Small intestine (tissue), 7 donors: ENCODE measurements at regions not wholly inside any gene's neighbourhood (a gene's known extent, or its start where the extent isn't known, plus 50 kb on each side); places are given as distances from the start of the nearest gene placed in this dataset.

Experiments used
- DNase-seq, 2 donors: peaks; one replicate each; pipeline versions ENCODE4 v3.0.0 to v3.0.0-alpha.2; 2013
- FAIRE-seq: peaks from 2 replicates; lab custom pipeline; 2012; peaks lifted over from hg19 to GRCh38; lab: Jason Lieb, UNC
- H3K27ac ChIP-seq, 3 donors: one replicate each; pipeline ENCODE4 v1.5.1; 2013; ENCODE audit warnings: low read length in 2 of 3, mild to moderate bottlenecking in 2 of 3, control low read depth in 1 of 3, inconsistent platforms in 1 of 3, low read depth in 1 of 3, moderate library complexity in 1 of 3
- H3K27me3 ChIP-seq, 3 donors: one replicate each; pipeline ENCODE4 v1.6.1; 2013; ENCODE audit warnings: low read length in 3 of 3, inconsistent platforms in 1 of 3; ENCODE audit not compliant: control insufficient read depth in 3 of 3, insufficient read depth in 3 of 3
- H3K36me3 ChIP-seq, 3 donors: one replicate each; pipeline ENCODE4 v1.6.1; 2013; ENCODE audit warnings: low read length in 3 of 3, inconsistent platforms in 1 of 3, low read depth in 1 of 3, mild to moderate bottlenecking in 1 of 3, moderate library complexity in 1 of 3; ENCODE audit not compliant: control insufficient read depth in 3 of 3, insufficient read depth in 2 of 3
- H3K4me1 ChIP-seq, 3 donors: one replicate each; pipeline ENCODE4 v1.6.1; 2013; ENCODE audit warnings: low read length in 2 of 3, inconsistent platforms in 1 of 3, low read depth in 1 of 3, mild to moderate bottlenecking in 1 of 3, moderate library complexity in 1 of 3; ENCODE audit not compliant: control insufficient read depth in 3 of 3, insufficient read depth in 2 of 3
- H3K4me3 ChIP-seq, 3 donors: one replicate each; pipeline ENCODE4 v1.5.1; 2013; ENCODE audit warnings: low read length in 3 of 3, control low read depth in 1 of 3, inconsistent platforms in 1 of 3, low read depth in 1 of 3, mild to moderate bottlenecking in 1 of 3, moderate library complexity in 1 of 3
- H3K9me3 ChIP-seq, 2 donors: one replicate each; pipeline ENCODE4 v1.6.1; 2013; ENCODE audit warnings: low read depth in 1 of 2, low read length in 1 of 2; ENCODE audit not compliant: control insufficient read depth in 2 of 2, insufficient read depth in 1 of 2
- WGBS, 3 donors: extraction: QIAGEN DNeasy Blood & Tissue Kit; methylation state at CpG; one replicate each; pipeline ENCODE4 v1.1.7; 2013; 5-methylcytosine and 5-hydroxymethylcytosine counted together
- donor health status: healthy with polysubstance abuse.
- donor health status: control.
- donor health status: control.
- donor health status: Bipolar disorder and iron deficiency.
- donor health status: healthy.

- Histone ChIP-seq H3K4me1 (no peaks in the 10 kb centered on the region), H3K4me3 (no peak overlapping the region), H3K27ac (no peak overlapping the region), H3K36me3 (no peaks in the 10 kb centered on the region), H3K27me3 (no peaks in the 10 kb centered on the region), H3K9me3 (peaks cover 0 to 21% of the 10 kb centered on the region in 2 donors)
- DNase-seq: no peak
- no peak for FAIRE-seq
- 47 to 62% (median 54%) methylated on average over 5 of the region's 5 CpGs for WGBS, 3 donors
Observed at GRCh38 chr14:104526723-104527645, 52.6 kb upstream of the C14orf180 start.

GRCh38 chr14:104527857-104528459 is 51.6 kb upstream of the C14orf180 start:
- Histone ChIP-seq H3K4me1 (no peaks in the 10 kb centered on the region), H3K4me3 (no peak overlapping the region), H3K27me3 (no peaks in the 10 kb centered on the region), H3K9me3 (peaks cover 0 to 21% of the 10 kb centered on the region in 2 donors), H3K27ac (no peak overlapping the region), H3K36me3 (no peaks in the 10 kb centered on the region)
- no peak for DNase-seq
- WGBS, 3 donors: 73 to 90% (median 84%) methylated on average over 4 of the region's 4 CpGs
- no peak for FAIRE-seq

GRCh38 chr14:104528496-104528895 is 51.1 kb upstream of the C14orf180 start:
- no peak for FAIRE-seq
- DNase-seq: no peak

More at GRCh38 chr14:104528496-104528895, 51.1 kb upstream of the C14orf180 start:
- Histone ChIP-seq H3K36me3 (no peaks in the 10 kb centered on the region), H3K9me3 (peaks cover 0 to 21% of the 10 kb centered on the region in 2 donors), H3K27ac (no peak overlapping the region), H3K27me3 (no peaks in the 10 kb centered on the region), H3K4me1 (no peaks in the 10 kb centered on the region), H3K4me3 (no peak overlapping the region)
- WGBS, 3 donors: 83 to 88% (median 88%) methylated on average over 7 of the region's 7 CpGs
